Tibial nerve (tissue), 4 donors: ENCODE measurements at regions not wholly inside any gene's neighbourhood (a gene's known extent, or its start where the extent isn't known, plus 50 kb on each side); places are given as distances from the start of the nearest gene placed in this dataset.

Source experiments
- CTCF ChIP-seq, 5 experiments: fragments of 200-600 bp in 3 of 5; fragments of 450-650 bp in 2 of 5; sonication (generic) in 3 of 5; IDR thresholded peaks; one replicate each; pipeline ENCODE4 v1.5.1; 2016 to 2019; ENCODE audit warnings: antibody characterized with exemption in 5 of 5, mild to moderate bottlenecking in 3 of 5, moderate library complexity in 2 of 5
- EP300 ChIP-seq, 2 donors: sonication (generic); formaldehyde crosslinking; IDR thresholded peaks; one replicate each; pipeline ENCODE4 v1.6.1; 2017; ENCODE audit warnings: antibody characterized with exemption in 2 of 2, mild to moderate bottlenecking in 1 of 2
- POLR2A ChIP-seq, 2 donors: fragments of 450-650 bp; IDR thresholded peaks; one replicate each; pipeline ENCODE4 v1.6.1; 2017; ENCODE audit warnings: antibody characterized with exemption in 2 of 2, mild to moderate bottlenecking in 2 of 2, moderate library complexity in 2 of 2

- TF ChIP-seq CTCF (IDR thresholded peaks at IDR 0.05), result no peak
- TF ChIP-seq POLR2A (IDR thresholded peaks at IDR 0.05), result no peak
- TF ChIP-seq EP300 (IDR thresholded peaks at IDR 0.05), result no peak
Observed at GRCh38 chr1:25056536-25056935, 126.5 kb upstream of the RUNX3 start.
